DOHH2 (cell line): ENCODE measurements at regions not wholly inside any gene's neighbourhood (a gene's known extent, or its start where the extent isn't known, plus 50 kb on each side); places are given as distances from the start of the nearest gene placed in this dataset.

Experiments used
- CTCF ChIP-seq: fragments of 200-600 bp; sonication (generic); IDR thresholded peaks from one replicate; pipeline ENCODE4 v1.5.1; 2014; ENCODE audit warnings: antibody characterized with exemption, mild to moderate bottlenecking, low read depth, low read length; ENCODE audit not compliant: poor library complexity, severe bottlenecking
- EZH2phosphoT487 ChIP-seq: fragments of 200-600 bp; sonication (generic); IDR thresholded peaks from 2 replicates; pipeline ENCODE4 v1.6.1; 2017; ENCODE audit warnings: borderline replicate concordance, mild to moderate bottlenecking, antibody characterized with exemption, low read length, moderate library complexity, mixed read lengths

DNA sequence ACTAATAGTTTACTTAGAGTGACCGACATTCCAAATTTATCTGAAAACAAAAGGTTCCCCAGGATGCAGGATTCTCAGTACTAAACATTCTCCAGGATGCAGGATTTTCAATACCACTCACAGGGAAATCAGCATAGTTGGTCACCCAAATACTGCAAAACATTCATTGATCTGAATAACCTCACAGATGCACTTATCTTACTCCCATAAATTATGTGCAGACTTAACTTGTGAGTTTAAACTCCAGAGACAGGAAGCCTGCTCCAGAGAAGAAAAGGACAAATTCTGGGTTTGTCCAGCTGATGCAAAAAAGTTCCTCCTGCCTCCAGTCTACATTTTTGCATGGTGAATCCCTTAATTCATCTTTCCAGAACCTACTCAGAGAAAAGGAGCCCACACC lies 514.2 kb upstream of the TMEM132C start:
- no peak for TF ChIP-seq CTCF
- no peak for TF ChIP-seq EZH2phosphoT487
